Esophagus squamous epithelium (tissue), 4 donors: ENCODE measurements at regions not wholly inside any gene's neighbourhood (a gene's known extent, or its start where the extent isn't known, plus 50 kb on each side); places are given as distances from the start of the nearest gene placed in this dataset.

ENCODE experiments used
- POLR2A ChIP-seq, 4 donors: fragments of 450-650 bp; IDR thresholded peaks; one replicate each; pipeline ENCODE4 v1.6.1; 2017; ENCODE audit warnings: antibody characterized with exemption in 4 of 4, mild to moderate bottlenecking in 4 of 4, moderate library complexity in 3 of 4
- TF ChIP-seq, protein P1 (sequence below), 6 experiments: fragments of 450-650 bp in 4 of 6; fragments of 200-600 bp in 2 of 6; sonication (generic) in 2 of 6; IDR thresholded peaks; one replicate each; pipeline ENCODE4 v1.5.1; 2016 to 2019; ENCODE audit warnings: antibody characterized with exemption in 6 of 6, mild to moderate bottlenecking in 4 of 6, moderate library complexity in 4 of 6

DNA sequence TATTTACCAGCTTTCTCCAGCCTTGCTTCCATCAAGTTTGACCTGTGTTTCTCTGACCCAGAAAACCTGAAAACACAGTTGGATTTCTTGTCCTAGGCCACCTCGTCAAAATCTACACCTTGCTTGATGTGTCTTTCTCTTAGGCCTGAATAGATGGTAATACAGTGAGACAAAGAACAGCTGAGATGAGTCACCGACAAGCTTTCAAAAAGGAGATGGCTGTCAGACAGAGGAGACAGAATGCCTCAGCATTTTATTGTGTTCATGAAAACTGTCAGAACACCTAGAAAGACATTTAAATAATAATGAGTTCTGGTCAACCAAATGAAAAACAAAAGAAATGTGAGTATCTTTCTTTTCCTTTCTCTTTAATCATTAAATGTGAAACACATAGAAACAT, 119.7 kb upstream of the SORCS1 start:
- TF ChIP-seq, protein P1, sequence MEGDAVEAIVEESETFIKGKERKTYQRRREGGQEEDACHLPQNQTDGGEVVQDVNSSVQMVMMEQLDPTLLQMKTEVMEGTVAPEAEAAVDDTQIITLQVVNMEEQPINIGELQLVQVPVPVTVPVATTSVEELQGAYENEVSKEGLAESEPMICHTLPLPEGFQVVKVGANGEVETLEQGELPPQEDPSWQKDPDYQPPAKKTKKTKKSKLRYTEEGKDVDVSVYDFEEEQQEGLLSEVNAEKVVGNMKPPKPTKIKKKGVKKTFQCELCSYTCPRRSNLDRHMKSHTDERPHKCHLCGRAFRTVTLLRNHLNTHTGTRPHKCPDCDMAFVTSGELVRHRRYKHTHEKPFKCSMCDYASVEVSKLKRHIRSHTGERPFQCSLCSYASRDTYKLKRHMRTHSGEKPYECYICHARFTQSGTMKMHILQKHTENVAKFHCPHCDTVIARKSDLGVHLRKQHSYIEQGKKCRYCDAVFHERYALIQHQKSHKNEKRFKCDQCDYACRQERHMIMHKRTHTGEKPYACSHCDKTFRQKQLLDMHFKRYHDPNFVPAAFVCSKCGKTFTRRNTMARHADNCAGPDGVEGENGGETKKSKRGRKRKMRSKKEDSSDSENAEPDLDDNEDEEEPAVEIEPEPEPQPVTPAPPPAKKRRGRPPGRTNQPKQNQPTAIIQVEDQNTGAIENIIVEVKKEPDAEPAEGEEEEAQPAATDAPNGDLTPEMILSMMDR (IDR thresholded peaks at IDR 0.05): no peak
- no peak for TF ChIP-seq POLR2A (IDR thresholded peaks at IDR 0.05)
